GM18868 (cell line): ENCODE measurements at regions not wholly inside any gene's neighbourhood (a gene's known extent, or its start where the extent isn't known, plus 50 kb on each side); places are given as distances from the start of the nearest gene placed in this dataset.

Source experiments
- ATAC-seq: cut with Tn5 transposase; IDR thresholded peaks from one replicate; pipeline ENCODE4 v1.9.1; 2021; ENCODE audit warnings: mild to moderate bottlenecking, moderate library complexity; ENCODE audit not compliant: unreplicated experiment

GRCh38 chr17:12365805-12366204, 299.9 kb upstream of the MYOCD start:
- no peak for ATAC-seq

- no peak for ATAC-seq
Measured at GRCh38 chr17:12369065-12369464, 296.6 kb upstream of the MYOCD start.

GRCh38 chr17:12376276-12376675, 289.4 kb upstream of the MYOCD start:
- no peak for ATAC-seq

DNA sequence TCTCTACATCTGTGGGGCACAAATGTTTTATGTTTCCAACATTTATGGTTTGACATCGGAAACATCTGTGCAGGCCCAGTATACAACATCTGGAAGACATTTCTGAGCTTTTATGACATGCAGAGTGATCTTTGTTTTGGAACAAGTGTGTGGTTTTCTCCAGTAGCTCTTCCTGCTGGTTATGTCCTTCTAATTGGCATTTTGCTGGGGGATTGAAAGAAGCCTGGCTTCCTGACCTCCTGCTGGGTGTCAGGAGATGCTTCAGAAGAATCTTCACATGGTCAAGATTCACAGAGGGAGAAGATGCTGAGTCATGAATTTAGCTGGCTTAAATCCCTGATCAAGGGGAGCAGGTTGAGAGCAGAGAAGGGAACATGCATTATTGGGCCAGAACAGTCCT, 279.5 kb upstream of the MYOCD start:
- no peak for ATAC-seq

DNA sequence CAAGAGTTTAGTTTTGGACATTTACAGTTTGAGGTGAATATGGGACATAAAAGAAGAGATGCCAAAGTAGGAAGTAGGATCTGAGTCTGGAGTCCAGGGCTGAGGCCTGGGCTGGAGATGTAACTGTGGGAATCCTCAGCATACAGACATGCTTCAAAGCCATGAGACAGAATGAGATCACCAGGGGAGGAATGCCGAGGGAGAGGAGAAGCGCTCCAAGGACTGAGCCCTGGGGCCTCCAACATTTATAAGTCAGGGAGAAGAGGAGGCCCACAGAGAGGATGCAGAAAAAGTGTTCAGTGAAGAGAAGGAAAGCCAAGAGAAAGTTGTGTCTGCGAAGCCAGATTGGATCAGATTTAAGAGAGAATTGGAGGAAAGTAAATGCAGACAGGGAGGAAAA, 277.5 kb upstream of the MYOCD start:
- no peak for ATAC-seq

GRCh38 chr17:12389421-12389820, 276.3 kb upstream of the MYOCD start:
- no peak for ATAC-seq

DNA sequence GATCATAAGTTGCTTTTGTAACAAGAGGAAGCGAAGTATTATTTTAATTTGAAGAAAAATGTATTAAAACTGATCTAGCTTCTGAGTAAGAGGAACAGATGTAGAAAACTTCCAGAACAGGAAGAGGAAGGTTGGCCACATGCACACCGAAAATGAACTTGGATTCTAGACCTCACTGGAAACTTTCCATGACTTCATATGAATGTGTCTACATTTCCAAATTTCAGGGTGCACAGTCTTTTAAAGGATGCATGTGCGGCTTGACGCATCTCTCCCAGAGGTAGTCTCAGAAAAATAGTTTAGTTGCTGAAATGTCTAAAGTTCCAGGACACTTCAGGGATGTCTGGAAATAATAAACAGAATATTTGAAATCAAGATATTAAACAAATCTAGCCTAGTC, 275.1 kb upstream of the MYOCD start:
- no peak for ATAC-seq

DNA sequence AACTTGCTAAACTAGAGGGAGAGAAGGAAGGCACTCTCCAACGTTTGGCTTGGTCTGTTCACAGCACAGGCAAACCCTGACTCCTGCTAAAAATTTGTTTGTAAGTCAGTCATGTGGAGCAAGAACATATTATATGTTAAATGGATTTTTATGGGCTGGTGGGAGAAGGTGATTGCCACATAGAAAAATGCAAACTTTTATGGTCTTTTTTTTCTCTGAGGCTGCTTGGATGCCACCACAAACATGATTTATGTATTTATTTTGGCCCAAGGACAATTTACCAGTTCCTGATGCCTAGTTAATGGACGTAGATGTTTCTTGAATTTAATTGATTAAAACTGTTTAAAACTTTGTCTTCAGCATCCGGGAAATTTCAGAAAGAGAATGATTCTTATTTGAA, 274.2 kb upstream of the MYOCD start:
- no peak for ATAC-seq

- ATAC-seq, result no peak
Measured at GRCh38 chr17:12395733-12396354, 269.8 kb upstream of the MYOCD start.

DNA sequence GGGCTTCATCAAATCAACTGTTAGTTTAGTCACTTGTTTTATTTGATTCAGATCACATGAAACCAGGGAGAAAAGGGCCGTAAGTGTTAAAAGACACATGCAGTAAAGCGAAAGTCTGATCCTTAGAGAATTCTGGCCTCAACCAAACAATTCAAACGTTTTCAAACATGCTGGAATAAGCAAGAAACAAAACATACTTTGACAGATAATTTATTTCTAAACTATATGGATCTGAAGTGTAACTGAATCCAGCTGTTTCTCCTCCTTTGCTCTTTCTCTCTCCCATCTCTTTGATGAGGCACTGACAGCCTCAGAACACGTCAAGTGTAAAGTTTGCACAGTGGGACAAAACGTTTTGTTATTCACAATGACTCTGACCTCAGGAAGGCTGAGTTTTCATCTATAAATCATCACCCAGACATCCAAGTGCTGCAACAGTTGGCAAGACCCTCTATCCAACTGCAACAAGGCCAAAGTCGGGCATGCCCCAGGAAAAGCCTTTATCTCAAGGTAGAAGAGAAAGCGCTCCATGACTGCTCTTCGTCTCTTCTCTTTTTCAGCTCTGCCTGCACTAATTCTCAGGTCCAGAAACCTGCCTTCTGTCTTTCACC, 267.1 kb upstream of the MYOCD start:
- no peak for ATAC-seq

DNA sequence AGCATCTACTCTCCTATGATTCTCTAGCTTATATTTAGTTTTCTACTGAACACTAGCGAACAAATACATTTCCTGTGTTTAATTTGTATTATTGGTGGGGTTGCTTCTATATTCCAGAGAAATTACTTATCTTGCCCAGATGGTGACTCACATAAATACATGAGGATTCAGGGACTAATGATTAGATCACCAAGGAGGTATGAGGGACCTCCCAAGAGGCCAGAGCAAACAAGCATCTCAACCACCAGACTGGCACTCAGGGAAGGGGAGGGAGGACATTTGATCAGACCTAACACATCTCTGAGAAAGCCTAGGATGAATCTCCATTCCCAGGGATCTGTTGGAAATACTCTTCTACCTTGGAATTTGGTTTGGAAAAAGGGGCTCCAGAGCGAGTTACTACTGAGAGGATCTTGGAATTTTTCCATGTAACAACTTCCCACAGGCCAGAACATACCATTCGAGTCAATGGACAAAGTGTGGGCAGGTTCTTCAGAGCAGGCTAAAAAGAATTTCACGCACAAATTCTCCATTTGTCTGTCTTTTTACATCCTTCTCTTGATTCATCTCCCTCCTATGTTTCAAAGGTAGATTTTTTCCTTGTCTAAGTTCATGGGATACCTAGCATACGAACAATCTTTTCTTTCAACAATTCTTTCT, 262.6 kb upstream of the MYOCD start:
- ATAC-seq, result no peak

- no peak for ATAC-seq
Measured at GRCh38 chr17:12403881-12404398, 261.8 kb upstream of the MYOCD start.

DNA sequence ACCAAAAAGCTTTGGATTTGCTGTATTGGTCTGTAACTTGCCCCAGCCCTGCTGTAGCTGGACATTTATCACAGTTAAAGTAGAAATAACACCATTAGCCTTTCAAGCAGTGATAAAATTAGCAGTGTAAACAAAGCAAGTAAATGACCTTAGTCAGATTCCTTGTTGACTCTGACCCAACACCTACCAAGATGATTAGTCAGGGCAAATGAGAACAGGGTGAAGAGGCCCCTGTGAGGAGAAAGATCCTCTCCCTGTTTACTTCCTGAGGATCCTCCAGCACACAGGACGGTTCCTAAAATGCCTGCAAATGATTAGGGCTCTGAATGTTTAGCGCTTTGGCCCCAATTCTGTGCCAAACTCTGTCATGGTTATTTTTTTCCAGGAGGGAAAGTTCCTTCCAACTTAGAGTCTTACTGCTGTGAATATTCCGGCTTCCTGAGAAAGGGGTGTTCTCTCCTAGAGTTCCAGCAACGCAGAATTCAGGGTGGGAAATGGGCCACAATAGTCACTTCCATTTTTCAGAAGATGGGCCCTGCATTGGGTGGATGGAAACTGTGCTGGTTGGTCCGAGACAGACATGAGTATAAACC, 259.0 kb upstream of the MYOCD start:
- no peak for ATAC-seq

DNA sequence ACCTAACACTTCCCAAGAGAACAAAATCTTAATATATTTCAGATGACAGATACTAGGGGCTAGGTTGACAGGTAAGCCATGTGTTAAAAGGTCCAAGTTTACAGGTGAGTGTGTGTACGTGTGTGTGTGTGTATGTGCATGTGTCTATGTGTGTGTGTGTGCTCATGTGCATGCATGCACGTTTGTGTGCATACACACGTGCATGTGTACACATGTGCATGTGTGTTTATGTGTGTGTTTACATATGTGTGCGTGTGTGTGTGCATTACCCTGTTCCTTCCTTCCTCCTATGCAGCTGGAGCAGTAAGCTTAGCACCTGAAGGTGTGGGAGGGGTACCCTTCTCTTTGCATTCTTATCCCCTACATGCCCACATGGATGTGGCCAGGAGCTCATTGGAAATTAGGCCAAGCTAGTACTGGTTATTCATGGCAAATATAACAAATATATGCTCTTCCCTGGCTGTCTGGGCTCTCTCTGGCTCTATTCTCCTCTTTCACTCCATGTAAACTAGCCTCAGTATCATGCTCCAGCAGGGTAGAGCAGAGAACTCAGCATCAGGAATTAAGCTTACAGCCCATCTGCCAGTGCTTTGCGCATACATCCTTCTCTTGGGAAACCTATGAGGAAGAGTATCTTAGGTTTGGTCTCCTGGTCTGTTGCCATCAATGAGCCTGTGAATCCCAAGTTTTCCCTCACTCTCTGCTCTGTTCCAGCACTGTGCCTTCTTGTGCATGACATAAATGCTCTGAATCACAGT, 258.0 kb upstream of the MYOCD start:
- no peak for ATAC-seq

GRCh38 chr17:12409082-12409481, 256.6 kb upstream of the MYOCD start:
- no peak for ATAC-seq

GRCh38 chr17:12410717-12411116, 255.0 kb upstream of the MYOCD start:
- no peak for ATAC-seq

DNA sequence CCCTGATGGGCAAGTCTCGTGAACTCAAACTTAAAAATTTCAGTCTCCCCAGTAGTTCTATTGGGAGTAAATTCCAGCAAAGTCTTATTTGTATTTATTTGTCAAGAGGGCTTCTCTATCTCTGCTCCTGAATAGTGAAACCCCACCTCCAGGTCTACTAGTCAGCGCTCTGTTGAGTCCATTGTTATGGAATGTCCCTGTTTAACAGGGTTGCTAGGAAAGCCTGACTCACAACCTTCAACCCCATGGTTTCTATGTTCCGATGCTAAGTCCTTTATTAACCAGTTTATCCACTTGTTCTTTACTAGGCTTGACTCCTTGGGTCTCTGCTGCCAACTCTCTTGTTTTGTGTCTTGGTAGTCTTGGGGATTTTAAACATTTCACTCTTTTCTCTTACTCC, 250.7 kb upstream of the MYOCD start:
- no peak for ATAC-seq

GRCh38 chr17:12421077-12421476, 244.6 kb upstream of the MYOCD start:
- no peak for ATAC-seq

DNA sequence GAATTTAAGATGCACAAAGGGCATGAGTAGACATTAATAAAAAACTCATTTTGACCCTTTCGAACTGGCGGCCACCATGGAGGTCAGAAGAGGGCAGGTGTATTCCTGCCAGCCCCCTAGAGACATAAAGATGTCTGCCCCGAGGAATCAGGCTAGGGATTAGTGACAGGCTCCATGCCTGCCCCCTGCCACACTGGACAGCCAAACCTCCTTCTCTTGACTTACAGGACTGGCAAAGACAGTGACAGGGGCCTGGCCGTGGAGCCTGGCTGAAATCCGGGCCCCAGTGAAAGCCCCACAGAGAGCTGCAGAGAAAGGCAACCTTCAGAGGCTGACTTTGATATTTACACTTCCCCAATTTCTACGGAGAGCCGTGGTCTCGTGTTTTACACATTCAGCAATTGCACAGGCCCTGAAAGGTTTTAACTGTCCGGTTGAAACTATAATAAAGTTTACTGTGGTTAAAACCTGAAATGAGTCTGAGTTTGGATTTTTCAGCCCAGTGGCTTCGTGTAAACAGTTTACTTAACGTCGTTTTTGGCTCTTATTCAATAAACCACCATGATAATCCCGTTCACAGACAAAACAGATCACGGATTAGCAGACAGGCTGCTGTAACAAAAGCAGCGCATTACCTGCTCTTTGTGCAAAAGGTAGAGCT, 243.9 kb upstream of the MYOCD start:
- ATAC-seq, result peak; percentile 94

DNA sequence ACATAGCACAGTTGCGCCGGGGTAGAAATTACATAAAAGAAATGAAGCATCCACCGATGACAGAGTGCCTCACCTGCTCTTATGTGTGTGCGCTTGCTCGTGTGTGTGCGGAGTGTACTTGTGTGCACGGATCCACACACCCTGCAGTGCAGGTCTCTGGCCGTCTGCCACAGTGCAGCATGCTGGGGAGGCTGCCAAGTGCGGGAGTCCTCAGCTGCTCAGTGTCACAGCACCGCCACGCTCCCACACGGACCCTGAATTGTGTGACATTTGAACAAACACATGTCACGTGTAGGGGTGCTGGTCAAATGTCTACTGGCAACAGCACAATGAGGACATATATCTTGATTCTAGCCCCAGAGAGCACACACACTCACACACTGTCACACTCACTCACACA, 243.0 kb upstream of the MYOCD start:
- no peak for ATAC-seq

DNA sequence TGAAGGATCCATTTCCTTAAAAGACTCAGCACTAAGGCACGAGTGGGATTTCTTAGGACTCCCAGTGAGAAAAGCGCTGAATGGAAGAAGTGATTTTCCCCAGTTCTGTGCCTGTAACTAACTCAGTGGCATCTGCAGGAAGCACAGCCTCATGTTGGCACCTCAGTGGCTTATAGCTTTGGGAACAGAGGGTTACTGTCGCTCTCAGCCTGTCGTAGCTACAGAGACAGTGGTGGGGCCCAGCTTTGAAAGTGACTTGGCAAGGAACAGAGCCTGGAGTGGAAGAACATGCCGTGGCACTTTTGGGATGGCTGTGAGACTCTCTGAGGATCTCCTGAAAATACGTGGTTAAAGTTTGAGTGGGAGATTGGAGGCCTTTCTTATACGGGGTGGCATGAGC, 242.4 kb upstream of the MYOCD start:
- ATAC-seq, result no peak
